H1 (cell line): ENCODE measurements at regions not wholly inside any gene's neighbourhood (a gene's known extent, or its start where the extent isn't known, plus 50 kb on each side); places are given as distances from the start of the nearest gene placed in this dataset.

Source experiments
- KDM5A ChIP-seq: fragments of 200-600 bp; IDR thresholded peaks from 2 replicates; pipeline ENCODE4 v1.7.1; 2012; ENCODE audit warnings: mild to moderate bottlenecking, low read length, inconsistent platforms, mixed read lengths
- YY1 ChIP-seq: IDR thresholded peaks from 2 replicates; pipeline ENCODE4 v1.6.1; 2011; ENCODE audit warnings: low read depth, mild to moderate bottlenecking, low read length
- TF ChIP-seq, protein P1 (sequence below), 3 experiments: IDR thresholded peaks; 1 replicate in 2 of 3; 2 replicates in 1 of 3; pipeline versions ENCODE4 v1.5.1 to v1.6.1; 2011; ENCODE audit warnings: low read length in 3 of 3, mild to moderate bottlenecking in 3 of 3, inconsistent platforms in 2 of 3, low read depth in 1 of 3, moderate library complexity in 1 of 3; ENCODE audit not compliant: insufficient read depth in 1 of 3; ENCODE audit errors: control extremely low read depth in 1 of 3

DNA sequence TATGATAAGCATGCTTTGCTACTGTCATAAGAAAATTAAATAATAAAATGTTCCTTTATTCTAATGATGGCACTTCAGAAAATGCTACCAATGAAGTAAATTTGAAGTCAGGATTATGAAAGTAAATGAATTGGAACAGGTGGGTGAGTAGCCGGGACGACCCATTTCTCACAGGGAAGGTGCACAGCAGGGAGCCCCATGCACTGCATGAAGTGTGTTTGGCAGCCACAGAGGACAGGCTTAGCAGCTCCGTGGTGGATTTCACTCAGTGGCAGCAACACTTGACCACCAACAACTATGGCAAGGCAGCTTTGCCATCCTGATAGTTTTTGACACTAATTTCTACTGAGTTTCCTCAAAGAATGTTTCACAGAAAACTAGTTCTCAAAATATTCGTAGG, 146.3 kb downstream of the ATL2 start:
- no peak for TF ChIP-seq YY1
- TF ChIP-seq, protein P1, sequence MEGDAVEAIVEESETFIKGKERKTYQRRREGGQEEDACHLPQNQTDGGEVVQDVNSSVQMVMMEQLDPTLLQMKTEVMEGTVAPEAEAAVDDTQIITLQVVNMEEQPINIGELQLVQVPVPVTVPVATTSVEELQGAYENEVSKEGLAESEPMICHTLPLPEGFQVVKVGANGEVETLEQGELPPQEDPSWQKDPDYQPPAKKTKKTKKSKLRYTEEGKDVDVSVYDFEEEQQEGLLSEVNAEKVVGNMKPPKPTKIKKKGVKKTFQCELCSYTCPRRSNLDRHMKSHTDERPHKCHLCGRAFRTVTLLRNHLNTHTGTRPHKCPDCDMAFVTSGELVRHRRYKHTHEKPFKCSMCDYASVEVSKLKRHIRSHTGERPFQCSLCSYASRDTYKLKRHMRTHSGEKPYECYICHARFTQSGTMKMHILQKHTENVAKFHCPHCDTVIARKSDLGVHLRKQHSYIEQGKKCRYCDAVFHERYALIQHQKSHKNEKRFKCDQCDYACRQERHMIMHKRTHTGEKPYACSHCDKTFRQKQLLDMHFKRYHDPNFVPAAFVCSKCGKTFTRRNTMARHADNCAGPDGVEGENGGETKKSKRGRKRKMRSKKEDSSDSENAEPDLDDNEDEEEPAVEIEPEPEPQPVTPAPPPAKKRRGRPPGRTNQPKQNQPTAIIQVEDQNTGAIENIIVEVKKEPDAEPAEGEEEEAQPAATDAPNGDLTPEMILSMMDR (IDR thresholded peaks at IDR 0.05; ENCODE audit: control extremely low read depth in 1 of 3, insufficient read depth in 1 of 3, low read depth in 1 of 3, low read length in 3 of 3): no peak
- TF ChIP-seq KDM5A: no peak
